HUES64 (cell line): ENCODE measurements at regions not wholly inside any gene's neighbourhood (a gene's known extent, or its start where the extent isn't known, plus 50 kb on each side); places are given as distances from the start of the nearest gene placed in this dataset.
"Not testable (repeated sequence)": the region's sequence is repeated elsewhere in the genome, so short reads cannot be mapped to it uniquely, and the experiment has no call there.

Experiments
- H3K27ac ChIP-seq: 2 replicates; pipeline ENCODE4 v1.7.0; 2013; ENCODE audit warnings: low read depth, low read length, inconsistent platforms
- H3K27me3 ChIP-seq: 2 replicates; pipeline ENCODE4 v1.6.1; 2013; ENCODE audit warnings: mild to moderate bottlenecking, low read length; ENCODE audit not compliant: insufficient read depth
- H3K36me3 ChIP-seq: 2 replicates; pipeline ENCODE4 v1.6.1; 2013; ENCODE audit warnings: mild to moderate bottlenecking, low read length; ENCODE audit not compliant: insufficient read depth
- H3K4me1 ChIP-seq: 2 replicates; pipeline ENCODE4 v1.6.1; 2013; ENCODE audit warnings: mild to moderate bottlenecking, low read length, moderate library complexity; ENCODE audit not compliant: insufficient read depth
- H3K4me3 ChIP-seq: 2 replicates; pipeline ENCODE4 v1.5.1; 2013; ENCODE audit warnings: mild to moderate bottlenecking, low read length, moderate library complexity
- H3K9ac ChIP-seq: 2 replicates; pipeline ENCODE4 v1.6.1; 2013; ENCODE audit warnings: mild to moderate bottlenecking, low read depth, low read length
- H3K9me3 ChIP-seq: 2 replicates; pipeline ENCODE4 v1.6.1; 2013; ENCODE audit warnings: low read depth, low read length; ENCODE audit not compliant: insufficient read depth
- WGBS: fragments of 150-250, 120-280 bp; methylation state at CpG from one replicate; pipeline ENCODE4 v1.1.7; 2013; ENCODE audit warnings: missing lambda C conversion rate; 5-methylcytosine and 5-hydroxymethylcytosine counted together

DNA sequence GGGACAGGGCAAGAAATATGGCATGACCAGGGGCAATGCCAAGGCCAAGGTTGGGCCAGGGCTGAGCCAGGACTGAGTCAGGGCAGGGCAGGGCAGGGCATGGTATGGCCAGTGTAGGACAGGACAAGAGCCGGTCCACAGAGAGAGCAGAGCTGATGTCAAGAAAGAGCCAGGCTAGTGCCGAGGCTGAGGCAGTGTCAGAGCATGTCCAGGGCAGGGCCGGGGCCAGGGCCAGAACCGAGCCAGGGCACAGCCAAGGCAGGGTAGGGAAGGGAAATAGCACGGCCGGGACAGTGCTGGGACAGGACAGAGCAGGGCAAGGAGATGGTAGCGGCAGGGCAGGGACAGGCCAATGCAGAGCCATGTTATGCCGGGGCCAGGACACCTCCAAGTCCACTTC, 2875.1 kb downstream of the RPIA start:
- not testable (repeated sequence) for H3K27me3 ChIP-seq, H3K9me3 ChIP-seq, H3K27ac ChIP-seq, H3K4me1 ChIP-seq, H3K9ac ChIP-seq, H3K36me3 ChIP-seq, H3K4me3 ChIP-seq
- WGBS = 88% methylated on average over 6 of the region's 8 CpGs

DNA sequence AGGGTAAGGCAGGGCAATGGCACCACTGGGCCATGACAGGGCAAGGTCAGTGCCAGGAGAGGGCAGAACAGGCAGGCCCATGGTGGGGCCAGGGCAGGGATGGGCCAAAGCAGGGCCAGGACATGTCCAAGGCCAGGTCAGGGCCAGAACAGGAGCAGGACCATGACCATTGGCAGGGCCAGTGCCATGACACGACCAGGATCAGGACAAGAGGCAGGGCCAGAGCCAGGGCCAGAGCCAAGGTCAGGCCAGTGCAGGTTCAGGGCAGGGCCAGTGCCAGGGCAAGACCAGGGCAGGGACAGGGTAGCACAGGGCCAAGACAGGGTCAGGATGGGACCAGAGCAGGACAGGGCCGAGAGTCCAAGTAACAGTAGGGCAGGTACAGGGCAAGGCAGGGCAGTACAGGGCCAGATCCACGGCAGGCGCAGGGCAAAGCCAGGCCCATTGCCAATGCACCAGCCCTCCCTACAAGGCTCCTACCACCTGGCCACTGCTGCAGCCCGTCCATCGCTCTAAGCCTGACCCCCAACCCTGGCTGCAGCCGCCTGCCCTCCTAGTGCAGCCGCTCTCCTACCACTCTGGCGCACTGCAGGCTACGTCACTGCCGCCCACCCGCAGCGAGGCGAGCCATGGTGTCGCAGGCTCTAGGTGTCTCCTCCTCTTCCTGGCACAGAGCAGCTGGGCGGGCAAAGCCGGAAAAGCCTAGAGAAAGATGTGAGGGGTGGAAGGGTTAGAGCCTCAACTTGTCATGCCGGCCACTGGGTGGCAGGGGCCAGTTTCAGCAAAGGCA, 2876.3 kb downstream of the RPIA start:
- H3K36me3 ChIP-seq, H3K27ac ChIP-seq, H3K27me3 ChIP-seq, H3K4me1 ChIP-seq, H3K9ac ChIP-seq, H3K9me3 ChIP-seq, H3K4me3 ChIP-seq: not testable (repeated sequence)
- WGBS = 87% methylated on average over 12 of the region's 18 CpGs

- not testable (repeated sequence) for H3K4me3 ChIP-seq, H3K9me3 ChIP-seq, H3K27ac ChIP-seq, H3K4me1 ChIP-seq, H3K9ac ChIP-seq, H3K36me3 ChIP-seq
- H3K27me3 ChIP-seq = peaks cover 18% of the 10 kb centered on the region
- WGBS = 91% methylated on average over 12 of the region's 25 CpGs
Measured at GRCh38 chr2:91568391-91569338, 2877.2 kb downstream of the RPIA start.

- H3K4me1 ChIP-seq, H3K9ac ChIP-seq, H3K27ac ChIP-seq, H3K9me3 ChIP-seq, H3K36me3 ChIP-seq: not testable (repeated sequence)
- peak overlapping the region; percentile 45 for H3K4me3 ChIP-seq
- 70% methylated on average over 77 of the region's 78 CpGs for WGBS
- peaks cover 19% of the 10 kb centered on the region for H3K27me3 ChIP-seq
Measured at GRCh38 chr2:91571239-91571923, 2879.9 kb downstream of the RPIA start.

- not testable (repeated sequence) for H3K9ac ChIP-seq, H3K27ac ChIP-seq, H3K4me1 ChIP-seq, H3K4me3 ChIP-seq, H3K9me3 ChIP-seq, H3K36me3 ChIP-seq
- 73% methylated on average over 4 of the region's 4 CpGs for WGBS
- peaks cover 19% of the 10 kb centered on the region for H3K27me3 ChIP-seq
Measured at GRCh38 chr2:91573018-91573417, 2881.5 kb downstream of the RPIA start.

GRCh38 chr2:91573755-91574154, 2882.3 kb downstream of the RPIA start:
- H3K4me1 ChIP-seq, H3K36me3 ChIP-seq, H3K27ac ChIP-seq, H3K4me3 ChIP-seq, H3K9me3 ChIP-seq, H3K9ac ChIP-seq: not testable (repeated sequence)
- peaks cover 19% of the 10 kb centered on the region for H3K27me3 ChIP-seq
- WGBS = 83% methylated on average over 1 of the region's 4 CpGs

DNA sequence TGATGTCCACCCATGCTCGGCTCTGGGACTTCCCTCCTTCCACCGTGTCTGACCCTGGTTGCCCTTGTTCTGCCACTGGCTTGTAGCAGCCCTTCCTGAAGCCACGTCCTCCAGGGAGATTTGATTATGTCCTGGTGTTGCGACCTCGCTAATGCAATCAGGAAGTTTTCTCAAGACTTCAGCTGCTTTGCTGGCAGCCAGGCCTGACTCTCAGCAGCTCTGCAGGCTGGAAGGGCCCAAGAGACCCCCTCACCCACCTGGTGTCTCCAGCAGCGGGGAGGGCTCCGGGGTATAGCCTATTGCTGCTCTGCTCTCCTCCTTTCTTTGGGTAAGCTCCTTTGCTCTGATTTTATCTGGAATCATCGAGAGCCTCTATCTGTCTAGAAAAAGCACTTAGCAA, 2882.8 kb downstream of the RPIA start:
- not testable (repeated sequence) for H3K9me3 ChIP-seq, H3K9ac ChIP-seq, H3K27ac ChIP-seq, H3K36me3 ChIP-seq, H3K4me1 ChIP-seq, H3K4me3 ChIP-seq
- H3K27me3 ChIP-seq = peaks cover 19% of the 10 kb centered on the region
- 90% methylated on average over 5 of the region's 8 CpGs for WGBS

DNA sequence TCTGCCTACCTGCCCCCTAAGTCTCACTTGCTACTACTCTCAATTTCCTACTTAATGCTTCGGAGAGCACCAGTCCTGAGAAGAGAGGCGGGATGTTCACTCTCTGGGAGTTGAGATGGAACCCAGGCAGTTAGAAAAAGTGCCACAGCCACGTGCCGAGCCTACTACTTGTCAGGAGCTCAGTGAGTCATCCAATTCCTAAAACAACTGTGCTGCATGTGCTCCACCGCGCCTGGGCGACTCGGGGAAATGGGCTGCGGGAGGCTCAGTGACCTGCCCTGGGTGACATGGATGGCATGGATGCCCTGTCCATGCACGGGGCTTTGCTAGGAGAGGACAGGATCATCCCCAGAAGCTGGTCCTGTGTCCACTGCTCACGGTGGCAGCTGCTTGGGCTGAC, 2884.2 kb downstream of the RPIA start:
- H3K27ac ChIP-seq, H3K4me1 ChIP-seq, H3K9ac ChIP-seq, H3K36me3 ChIP-seq, H3K9me3 ChIP-seq, H3K4me3 ChIP-seq: not testable (repeated sequence)
- 79% methylated on average over 10 of the region's 11 CpGs for WGBS
- peaks cover 19% of the 10 kb centered on the region for H3K27me3 ChIP-seq

DNA sequence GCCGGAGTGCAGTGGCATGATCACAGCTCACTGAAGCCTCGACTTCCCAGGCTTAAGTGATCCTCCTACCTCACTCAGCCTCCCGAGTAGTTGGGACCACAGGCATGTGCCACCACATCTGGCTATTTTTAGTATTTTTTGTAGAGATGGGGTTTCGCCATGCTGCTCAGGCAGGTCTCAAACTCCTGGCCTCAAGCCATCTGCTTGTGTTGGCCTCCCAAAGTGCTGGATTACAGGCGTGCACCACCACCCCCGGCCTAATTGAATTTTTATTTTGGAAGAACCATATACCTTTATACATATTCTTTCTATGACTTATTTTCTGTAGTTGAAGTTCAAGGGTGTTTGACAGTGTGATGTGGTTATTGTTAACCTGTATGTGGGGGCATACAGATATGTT, 2885.9 kb downstream of the RPIA start:
- H3K9me3 ChIP-seq, H3K9ac ChIP-seq, H3K4me1 ChIP-seq, H3K4me3 ChIP-seq, H3K36me3 ChIP-seq, H3K27ac ChIP-seq: not testable (repeated sequence)
- 53% methylated on average over 4 of the region's 6 CpGs for WGBS
- peaks cover 12% of the 10 kb centered on the region for H3K27me3 ChIP-seq

GRCh38 chr2:91578678-91579077, 2887.2 kb downstream of the RPIA start:
- not testable (repeated sequence) for H3K27ac ChIP-seq, H3K9ac ChIP-seq, H3K27me3 ChIP-seq, H3K9me3 ChIP-seq, H3K36me3 ChIP-seq, H3K4me1 ChIP-seq, H3K4me3 ChIP-seq
- 52% methylated on average over 3 of the region's 3 CpGs for WGBS

- not testable (repeated sequence) for H3K4me1 ChIP-seq
- 54% methylated on average over 2 of the region's 3 CpGs for WGBS
Measured at GRCh38 chr2:91579555-91579954, 2888.1 kb downstream of the RPIA start.

More at GRCh38 chr2:91579555-91579954, 2888.1 kb downstream of the RPIA start:
- not testable (repeated sequence) for H3K36me3 ChIP-seq, H3K9me3 ChIP-seq, H3K4me3 ChIP-seq, H3K27me3 ChIP-seq, H3K9ac ChIP-seq, H3K27ac ChIP-seq
